SK-N-SH (cell line): ENCODE measurements at regions not wholly inside any gene's neighbourhood (a gene's known extent, or its start where the extent isn't known, plus 50 kb on each side); places are given as distances from the start of the nearest gene placed in this dataset.

ENCODE experiments used
- CTCF ChIA-PET: fragments of 300-600, 350-600 bp; formaldehyde crosslinking; extraction: SDS; loops from one replicate; lab custom pipeline; 2021; lab: Yijun Ruan, JAX
- POLR2A ChIA-PET: fragments of 350-600 bp; sonication (Branson Sonifier 250); formaldehyde crosslinking; extraction: SDS; loops from one replicate; lab custom pipeline; 2020; ENCODE audit warnings: antibody characterized with exemption, inconsistent platforms; lab: Yijun Ruan, JAX
- DNase-seq: peaks from one replicate; pipeline ENCODE4 v3.0.0; 2012
- H2AFZ ChIP-seq: fragments of 200-600 bp; sonication (generic); 2 replicates; pipeline ENCODE4 v1.8.1; 2016; ENCODE audit warnings: antibody characterized with exemption, mild to moderate bottlenecking, low read depth
- H3F3A ChIP-seq: fragments of 200-600 bp; sonication (generic); replicated peaks from 2 replicates; pipeline ENCODE3; 2016; ENCODE audit warnings: antibody characterized with exemption, mild to moderate bottlenecking; ENCODE audit not compliant: insufficient read depth
- H3K27ac ChIP-seq, 2 experiments: fragments of 200-500 bp in 1 of 2; fragments of 200-600 bp in 1 of 2; sonication (Bioruptor generic) in 1 of 2; sonication (generic), shearing (Covaris generic) in 1 of 2; 2 replicates each; pipeline versions ENCODE4 v1.5.1 to v1.6.1; 2014 to 2016; ENCODE audit warnings: low read depth in 2 of 2, inconsistent platforms in 1 of 2, low read length in 1 of 2, mild to moderate bottlenecking in 1 of 2, mixed read lengths in 1 of 2
- H3K27me3 ChIP-seq: fragments of 200-600 bp; sonication (generic), shearing (Covaris generic); 2 replicates; pipeline ENCODE4 v1.6.1; 2016; ENCODE audit warnings: mixed run types; ENCODE audit not compliant: insufficient read depth
- H3K36me3 ChIP-seq, 2 experiments: fragments of 200-500 bp in 1 of 2; fragments of 200-600 bp in 1 of 2; sonication (Bioruptor generic) in 1 of 2; sonication (generic) in 1 of 2; replicated peaks in 1 of 2; 2 replicates each; pipeline versions ENCODE3 to v1.5.1; 2014 to 2016; ENCODE audit warnings: low read length in 1 of 2, mild to moderate bottlenecking in 1 of 2; ENCODE audit not compliant: insufficient read depth in 2 of 2, control insufficient read depth in 1 of 2
- H3K4me1 ChIP-seq, 2 experiments: fragments of 200-500 bp in 1 of 2; fragments of 200-600 bp in 1 of 2; sonication (Bioruptor generic) in 1 of 2; sonication (generic), shearing (Covaris generic) in 1 of 2; 2 replicates each; pipeline versions ENCODE4 v1.5.1 to v1.6.1; 2014 to 2016; ENCODE audit warnings: low read depth in 1 of 2, low read length in 1 of 2, mixed run types in 1 of 2; ENCODE audit not compliant: insufficient read depth in 2 of 2, control insufficient read depth in 1 of 2
- H3K4me2 ChIP-seq: fragments of 200-600 bp; sonication (generic), shearing (Covaris generic); 2 replicates; pipeline ENCODE4 v1.6.1; 2017; ENCODE audit warnings: mixed run types
- H3K4me3 ChIP-seq, 2 experiments: fragments of 200-500 bp in 1 of 2; fragments of 200-600 bp in 1 of 2; sonication (Bioruptor generic) in 1 of 2; sonication (generic), shearing (Covaris generic) in 1 of 2; 2 replicates each; pipeline versions ENCODE4 v1.5.1 to v1.8.1; 2014 to 2016; ENCODE audit warnings: low read depth in 2 of 2, inconsistent platforms in 1 of 2, low read length in 1 of 2, mild to moderate bottlenecking in 1 of 2, mixed read lengths in 1 of 2, moderate library complexity in 1 of 2
- H3K79me2 ChIP-seq: fragments of 200-600 bp; sonication (generic); 2 replicates; pipeline ENCODE4 v1.8.1; 2017; ENCODE audit warnings: mild to moderate bottlenecking; ENCODE audit not compliant: insufficient read depth
- H3K9ac ChIP-seq: fragments of 200-600 bp; sonication (generic); 2 replicates; pipeline ENCODE4 v1.6.1; 2017; ENCODE audit warnings: mixed run types
- H3K9me2 ChIP-seq: fragments of 200-600 bp; sonication (generic); 2 replicates; pipeline ENCODE4 v1.6.1; 2017; ENCODE audit warnings: mixed run types
- H3K9me3 ChIP-seq: fragments of 200-600 bp; sonication (generic); 2 replicates; pipeline ENCODE4 v1.6.1; 2017; ENCODE audit warnings: mixed run types, mild to moderate bottlenecking, moderate library complexity
- H4K20me1 ChIP-seq: fragments of 200-600 bp; sonication (generic); 2 replicates; pipeline ENCODE4 v1.6.1; 2017; ENCODE audit warnings: mild to moderate bottlenecking, mixed run types; ENCODE audit not compliant: insufficient read depth
- EP300 ChIP-seq, 2 experiments: IDR thresholded peaks; 2 replicates each; pipeline versions ENCODE4 v1.4.0 to v1.6.1; 2012; ENCODE audit warnings: borderline replicate concordance in 1 of 2, low read depth in 1 of 2, low read length in 1 of 2
- FOXM1 ChIP-seq: IDR thresholded peaks from 2 replicates; pipeline ENCODE4 v1.4.0; 2012; ENCODE audit warnings: low read depth, mild to moderate bottlenecking
- GATA2 ChIP-seq: sonication (generic); formaldehyde crosslinking; IDR thresholded peaks from 2 replicates; pipeline ENCODE4 v1.5.0; 2020; ENCODE audit warnings: mild to moderate bottlenecking, missing genetic modification reagents
- MEF2A ChIP-seq: IDR thresholded peaks from 2 replicates; pipeline ENCODE4 v1.4.0; 2012; ENCODE audit warnings: low read depth, borderline replicate concordance
- NFIC ChIP-seq: IDR thresholded peaks from 2 replicates; pipeline ENCODE4 v1.4.0; 2012; ENCODE audit warnings: borderline replicate concordance
- POLR2AphosphoS5 ChIP-seq: IDR thresholded peaks from 2 replicates; pipeline ENCODE4 v1.6.1; 2012; ENCODE audit warnings: low read depth, low read length
- RAD21 ChIP-seq: IDR thresholded peaks from 2 replicates; pipeline ENCODE4 v1.6.1; 2012; ENCODE audit warnings: mild to moderate bottlenecking, low read length
- RCOR1 ChIP-seq: fragments of 150-350 bp; IDR thresholded peaks from 2 replicates; pipeline ENCODE4 v1.6.1; 2017; ENCODE audit warnings: antibody characterized with exemption, low read length
- SIN3A ChIP-seq: IDR thresholded peaks from 2 replicates; pipeline ENCODE4 v1.6.1; 2012; ENCODE audit warnings: low read depth, mild to moderate bottlenecking, low read length, moderate library complexity, borderline replicate concordance
- TCF12 ChIP-seq: IDR thresholded peaks from 2 replicates; pipeline ENCODE4 v1.4.0; 2012
- WGBS: methylation state at CpG from one replicate; pipeline ENCODE4 v1.1.6; 2017; ENCODE audit warnings: low lambda C conversion rate; 5-methylcytosine and 5-hydroxymethylcytosine counted together
- TF ChIP-seq, protein P1 (sequence below): IDR thresholded peaks from 2 replicates; pipeline ENCODE4; 2012
- TF ChIP-seq, protein P2 (sequence below): fragments of 200-600 bp; sonication (generic); IDR thresholded peaks from 2 replicates; pipeline ENCODE4 v1.6.1; 2017; ENCODE audit warnings: antibody characterized with exemption, mild to moderate bottlenecking, moderate library complexity
- TF ChIP-seq, protein P3 (sequence below): IDR thresholded peaks from 2 replicates; pipeline ENCODE4 v1.4.0; 2012; ENCODE audit warnings: low read depth, borderline replicate concordance
- TF ChIP-seq, protein P4 (sequence below): IDR thresholded peaks from 2 replicates; pipeline ENCODE4 v1.4.0; 2012; ENCODE audit warnings: low read depth, borderline replicate concordance
- TF ChIP-seq, protein P5 (sequence below): fragments of 150-350 bp; IDR thresholded peaks from 2 replicates; pipeline ENCODE4 v1.6.1; 2016; ENCODE audit warnings: mild to moderate bottlenecking, low read depth, low read length
- TF ChIP-seq, protein P6 (sequence below): fragments of 150-350 bp; IDR thresholded peaks from 2 replicates; pipeline ENCODE4 v1.6.1; 2017; ENCODE audit warnings: antibody characterized with exemption, low read length, low read depth, borderline replicate concordance

DNA sequence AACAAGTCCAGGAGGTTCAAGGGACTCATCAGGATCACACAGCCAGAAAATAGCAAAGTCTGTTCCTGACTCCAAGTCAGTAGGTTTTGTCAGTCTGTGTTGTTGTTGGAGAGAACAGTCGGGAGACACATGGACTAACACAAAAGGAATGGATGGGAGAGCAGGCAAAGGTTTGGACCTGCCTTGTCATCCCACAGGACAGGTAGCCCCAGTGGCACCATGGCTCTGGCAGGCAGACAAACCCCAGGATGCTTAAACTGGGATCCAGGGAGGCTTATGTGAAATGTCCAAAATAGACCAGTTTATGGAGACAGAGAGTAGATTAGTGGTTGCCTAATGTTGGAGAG, 201.6 kb upstream of the NAV2 start:
- H3K27ac ChIP-seq = no peak overlapping the region
- H2AFZ ChIP-seq = no peak overlapping the region
- ChIA-PET CTCF (no interaction called here), POLR2A (no interaction called here)
- no peaks in the 10 kb centered on the region for H3K36me3 ChIP-seq
- no peak overlapping the region for H3K4me3 ChIP-seq
- peaks cover 56% of the 10 kb centered on the region for H3K27me3 ChIP-seq
- no peaks in the 10 kb centered on the region for H4K20me1 ChIP-seq
- H3K4me2 ChIP-seq = no peak overlapping the region
- 31% methylated on average over 1 of the region's 1 CpG for WGBS
- no peak overlapping the region for H3K9ac ChIP-seq
- no peak for DNase-seq
- no peaks in the 10 kb centered on the region for H3K79me2 ChIP-seq
- H3K9me3 ChIP-seq = no peaks in the 10 kb centered on the region
- no peaks in the 10 kb centered on the region for H3F3A ChIP-seq
- H3K4me1 ChIP-seq = peaks cover 0 to 2% of the 10 kb centered on the region in 2 experiments; a peak in 1 of 4 replicates
- H3K9me2 ChIP-seq = no peaks in the 10 kb centered on the region
- TF ChIP-seq, protein P1, sequence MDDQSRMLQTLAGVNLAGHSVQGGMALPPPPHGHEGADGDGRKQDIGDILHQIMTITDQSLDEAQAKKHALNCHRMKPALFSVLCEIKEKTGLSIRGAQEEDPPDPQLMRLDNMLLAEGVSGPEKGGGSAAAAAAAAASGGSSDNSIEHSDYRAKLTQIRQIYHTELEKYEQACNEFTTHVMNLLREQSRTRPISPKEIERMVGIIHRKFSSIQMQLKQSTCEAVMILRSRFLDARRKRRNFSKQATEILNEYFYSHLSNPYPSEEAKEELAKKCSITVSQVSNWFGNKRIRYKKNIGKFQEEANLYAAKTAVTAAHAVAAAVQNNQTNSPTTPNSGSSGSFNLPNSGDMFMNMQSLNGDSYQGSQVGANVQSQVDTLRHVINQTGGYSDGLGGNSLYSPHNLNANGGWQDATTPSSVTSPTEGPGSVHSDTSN = no peak
- TF ChIP-seq MEF2A (no peak), RAD21 (no peak), RCOR1 (no peak), NFIC (no peak), EP300 (IDR thresholded peaks at IDR 0.05; ENCODE audit: borderline replicate concordance in 1 of 2, low read depth in 1 of 2, low read length in 1 of 2) (no peak), TCF12 (no peak), POLR2AphosphoS5 (no peak), GATA2 (no peak), SIN3A (no peak), FOXM1 (no peak)
- TF ChIP-seq, protein P2, sequence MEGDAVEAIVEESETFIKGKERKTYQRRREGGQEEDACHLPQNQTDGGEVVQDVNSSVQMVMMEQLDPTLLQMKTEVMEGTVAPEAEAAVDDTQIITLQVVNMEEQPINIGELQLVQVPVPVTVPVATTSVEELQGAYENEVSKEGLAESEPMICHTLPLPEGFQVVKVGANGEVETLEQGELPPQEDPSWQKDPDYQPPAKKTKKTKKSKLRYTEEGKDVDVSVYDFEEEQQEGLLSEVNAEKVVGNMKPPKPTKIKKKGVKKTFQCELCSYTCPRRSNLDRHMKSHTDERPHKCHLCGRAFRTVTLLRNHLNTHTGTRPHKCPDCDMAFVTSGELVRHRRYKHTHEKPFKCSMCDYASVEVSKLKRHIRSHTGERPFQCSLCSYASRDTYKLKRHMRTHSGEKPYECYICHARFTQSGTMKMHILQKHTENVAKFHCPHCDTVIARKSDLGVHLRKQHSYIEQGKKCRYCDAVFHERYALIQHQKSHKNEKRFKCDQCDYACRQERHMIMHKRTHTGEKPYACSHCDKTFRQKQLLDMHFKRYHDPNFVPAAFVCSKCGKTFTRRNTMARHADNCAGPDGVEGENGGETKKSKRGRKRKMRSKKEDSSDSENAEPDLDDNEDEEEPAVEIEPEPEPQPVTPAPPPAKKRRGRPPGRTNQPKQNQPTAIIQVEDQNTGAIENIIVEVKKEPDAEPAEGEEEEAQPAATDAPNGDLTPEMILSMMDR = no peak
- TF ChIP-seq, protein P3, sequence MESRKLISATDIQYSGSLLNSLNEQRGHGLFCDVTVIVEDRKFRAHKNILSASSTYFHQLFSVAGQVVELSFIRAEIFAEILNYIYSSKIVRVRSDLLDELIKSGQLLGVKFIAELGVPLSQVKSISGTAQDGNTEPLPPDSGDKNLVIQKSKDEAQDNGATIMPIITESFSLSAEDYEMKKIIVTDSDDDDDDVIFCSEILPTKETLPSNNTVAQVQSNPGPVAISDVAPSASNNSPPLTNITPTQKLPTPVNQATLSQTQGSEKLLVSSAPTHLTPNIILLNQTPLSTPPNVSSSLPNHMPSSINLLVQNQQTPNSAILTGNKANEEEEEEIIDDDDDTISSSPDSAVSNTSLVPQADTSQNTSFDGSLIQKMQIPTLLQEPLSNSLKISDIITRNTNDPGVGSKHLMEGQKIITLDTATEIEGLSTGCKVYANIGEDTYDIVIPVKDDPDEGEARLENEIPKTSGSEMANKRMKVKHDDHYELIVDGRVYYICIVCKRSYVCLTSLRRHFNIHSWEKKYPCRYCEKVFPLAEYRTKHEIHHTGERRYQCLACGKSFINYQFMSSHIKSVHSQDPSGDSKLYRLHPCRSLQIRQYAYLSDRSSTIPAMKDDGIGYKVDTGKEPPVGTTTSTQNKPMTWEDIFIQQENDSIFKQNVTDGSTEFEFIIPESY = no peak
- TF ChIP-seq, protein P4, sequence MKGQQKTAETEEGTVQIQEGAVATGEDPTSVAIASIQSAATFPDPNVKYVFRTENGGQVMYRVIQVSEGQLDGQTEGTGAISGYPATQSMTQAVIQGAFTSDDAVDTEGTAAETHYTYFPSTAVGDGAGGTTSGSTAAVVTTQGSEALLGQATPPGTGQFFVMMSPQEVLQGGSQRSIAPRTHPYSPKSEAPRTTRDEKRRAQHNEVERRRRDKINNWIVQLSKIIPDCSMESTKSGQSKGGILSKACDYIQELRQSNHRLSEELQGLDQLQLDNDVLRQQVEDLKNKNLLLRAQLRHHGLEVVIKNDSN = no peak
- TF ChIP-seq, protein P5, sequence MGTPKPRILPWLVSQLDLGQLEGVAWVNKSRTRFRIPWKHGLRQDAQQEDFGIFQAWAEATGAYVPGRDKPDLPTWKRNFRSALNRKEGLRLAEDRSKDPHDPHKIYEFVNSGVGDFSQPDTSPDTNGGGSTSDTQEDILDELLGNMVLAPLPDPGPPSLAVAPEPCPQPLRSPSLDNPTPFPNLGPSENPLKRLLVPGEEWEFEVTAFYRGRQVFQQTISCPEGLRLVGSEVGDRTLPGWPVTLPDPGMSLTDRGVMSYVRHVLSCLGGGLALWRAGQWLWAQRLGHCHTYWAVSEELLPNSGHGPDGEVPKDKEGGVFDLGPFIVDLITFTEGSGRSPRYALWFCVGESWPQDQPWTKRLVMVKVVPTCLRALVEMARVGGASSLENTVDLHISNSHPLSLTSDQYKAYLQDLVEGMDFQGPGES = no peak
- TF ChIP-seq, protein P6, sequence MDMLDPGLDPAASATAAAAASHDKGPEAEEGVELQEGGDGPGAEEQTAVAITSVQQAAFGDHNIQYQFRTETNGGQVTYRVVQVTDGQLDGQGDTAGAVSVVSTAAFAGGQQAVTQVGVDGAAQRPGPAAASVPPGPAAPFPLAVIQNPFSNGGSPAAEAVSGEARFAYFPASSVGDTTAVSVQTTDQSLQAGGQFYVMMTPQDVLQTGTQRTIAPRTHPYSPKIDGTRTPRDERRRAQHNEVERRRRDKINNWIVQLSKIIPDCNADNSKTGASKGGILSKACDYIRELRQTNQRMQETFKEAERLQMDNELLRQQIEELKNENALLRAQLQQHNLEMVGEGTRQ = no peak
- TF ChIP-seq, all 33 proteins: peak for 0
